ENCODE measurements at regions not wholly inside any gene's neighbourhood (a gene's known extent, or its start where the extent isn't known, plus 50 kb on each side); places are given as distances from the start of the nearest gene placed in this dataset.

GRCh38 chr9:21568484-21568883 lies 86.4 kb upstream of the IFNE start:
- TF ChIP-seq, protein P1, sequence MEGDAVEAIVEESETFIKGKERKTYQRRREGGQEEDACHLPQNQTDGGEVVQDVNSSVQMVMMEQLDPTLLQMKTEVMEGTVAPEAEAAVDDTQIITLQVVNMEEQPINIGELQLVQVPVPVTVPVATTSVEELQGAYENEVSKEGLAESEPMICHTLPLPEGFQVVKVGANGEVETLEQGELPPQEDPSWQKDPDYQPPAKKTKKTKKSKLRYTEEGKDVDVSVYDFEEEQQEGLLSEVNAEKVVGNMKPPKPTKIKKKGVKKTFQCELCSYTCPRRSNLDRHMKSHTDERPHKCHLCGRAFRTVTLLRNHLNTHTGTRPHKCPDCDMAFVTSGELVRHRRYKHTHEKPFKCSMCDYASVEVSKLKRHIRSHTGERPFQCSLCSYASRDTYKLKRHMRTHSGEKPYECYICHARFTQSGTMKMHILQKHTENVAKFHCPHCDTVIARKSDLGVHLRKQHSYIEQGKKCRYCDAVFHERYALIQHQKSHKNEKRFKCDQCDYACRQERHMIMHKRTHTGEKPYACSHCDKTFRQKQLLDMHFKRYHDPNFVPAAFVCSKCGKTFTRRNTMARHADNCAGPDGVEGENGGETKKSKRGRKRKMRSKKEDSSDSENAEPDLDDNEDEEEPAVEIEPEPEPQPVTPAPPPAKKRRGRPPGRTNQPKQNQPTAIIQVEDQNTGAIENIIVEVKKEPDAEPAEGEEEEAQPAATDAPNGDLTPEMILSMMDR (IDR thresholded peaks at IDR 0.05; ENCODE audit: unreplicated experiment), result no peak
- ChIA-PET POLR2A (no interaction called here), CTCF (interaction anchor here (1.2 to 1.3 kb wide), 2 partner anchors 9 to 114 kb away, joined by 3 read pairs; no protein-coding TSS in a partner anchor)
- Mint-ChIP-seq H3K9me3 (ENCODE audit: unreplicated experiment) (no peaks in the 10 kb centered on the region), H3K27ac (ENCODE audit: low read depth, unreplicated experiment) (no peak overlapping the region), H3K4me1 (ENCODE audit: insufficient read depth, unreplicated experiment) (peaks cover 6% of the 10 kb centered on the region), H3K27me3 (ENCODE audit: insufficient read depth, unreplicated experiment) (no peaks in the 10 kb centered on the region), H3K36me3 (ENCODE audit: insufficient read depth, unreplicated experiment) (no peaks in the 10 kb centered on the region), H3K4me3 (ENCODE audit: unreplicated experiment) (no peak overlapping the region)
- BruUV-seq (replicated peaks), result no TSS peak
- DNase-seq (ENCODE audit: unreplicated experiment), result no peak
- intact Hi-C loops (cut with micrococcal nuclease), result no loop called here

GRCh38 chr9:21569721-21570120 lies 87.6 kb upstream of the IFNE start:
- Mint-ChIP-seq H3K4me1 (ENCODE audit: insufficient read depth, unreplicated experiment) (peaks cover 6% of the 10 kb centered on the region), H3K9me3 (ENCODE audit: unreplicated experiment) (no peaks in the 10 kb centered on the region), H3K36me3 (ENCODE audit: insufficient read depth, unreplicated experiment) (peaks cover 7% of the 10 kb centered on the region), H3K27me3 (ENCODE audit: insufficient read depth, unreplicated experiment) (no peaks in the 10 kb centered on the region), H3K4me3 (ENCODE audit: unreplicated experiment) (no peak overlapping the region), H3K27ac (ENCODE audit: low read depth, unreplicated experiment) (no peak overlapping the region)
- CTCF ChIA-PET, result no interaction called here
- DNase-seq (ENCODE audit: unreplicated experiment), result no peak
- POLR2A ChIA-PET, result interaction anchor here (1.1 kb wide), 1 partner anchor 119 kb away, joined by 3 read pairs; no protein-coding TSS in a partner anchor
- TF ChIP-seq, protein P1 (IDR thresholded peaks at IDR 0.05; ENCODE audit: unreplicated experiment), result no peak
- intact Hi-C loops (cut with micrococcal nuclease), result no loop called here
- no TSS peak for BruUV-seq (replicated peaks)

DNA sequence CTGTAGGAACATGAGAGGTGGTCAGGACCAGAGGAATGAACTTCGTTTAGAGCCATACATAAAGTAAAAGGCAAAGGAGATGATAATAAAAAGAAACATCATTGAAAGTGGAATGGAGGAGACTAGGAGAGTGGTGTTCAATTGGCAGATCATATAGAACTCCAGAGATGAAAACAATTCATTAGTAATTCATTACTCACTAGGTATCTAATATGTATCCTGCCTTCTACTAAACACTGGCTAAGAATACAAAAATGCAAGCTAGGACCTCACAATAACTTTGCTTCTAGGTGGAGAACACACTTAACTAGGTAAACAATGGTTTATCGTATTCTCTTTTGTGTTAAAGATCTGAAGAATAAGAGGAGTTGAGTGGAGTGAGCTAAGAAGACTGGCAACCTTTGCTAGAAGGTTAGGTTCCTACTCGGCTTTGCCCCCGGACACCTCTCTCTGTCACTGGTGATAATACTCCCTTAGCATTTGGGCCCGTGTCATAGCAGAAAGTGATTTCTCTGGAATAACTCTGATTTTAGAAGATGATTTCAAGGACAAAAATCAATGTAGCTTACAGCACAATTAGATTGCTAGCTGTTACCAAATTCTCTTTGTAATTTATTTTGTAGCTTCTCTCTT lies 88.6 kb upstream of the IFNE start:
- ChIA-PET CTCF (no interaction called here), POLR2A (interaction anchor here (0.6 to 1.1 kb wide), 2 partner anchors 9 to 20 kb away, joined by 3 to 4 read pairs; no protein-coding TSS in a partner anchor)
- Mint-ChIP-seq H3K27me3 (ENCODE audit: insufficient read depth, unreplicated experiment) (no peaks in the 10 kb centered on the region), H3K27ac (ENCODE audit: low read depth, unreplicated experiment) (no peak overlapping the region), H3K36me3 (ENCODE audit: insufficient read depth, unreplicated experiment) (peaks cover 7% of the 10 kb centered on the region), H3K9me3 (ENCODE audit: unreplicated experiment) (no peaks in the 10 kb centered on the region), H3K4me1 (ENCODE audit: insufficient read depth, unreplicated experiment) (peaks cover 6% of the 10 kb centered on the region), H3K4me3 (ENCODE audit: unreplicated experiment) (no peak overlapping the region)
- DNase-seq (ENCODE audit: unreplicated experiment), result no peak
- no TSS peak for BruUV-seq (replicated peaks)
- TF ChIP-seq, protein P1 (IDR thresholded peaks at IDR 0.05; ENCODE audit: unreplicated experiment), result no peak
- intact Hi-C loops (cut with micrococcal nuclease), result no loop called here

DNA sequence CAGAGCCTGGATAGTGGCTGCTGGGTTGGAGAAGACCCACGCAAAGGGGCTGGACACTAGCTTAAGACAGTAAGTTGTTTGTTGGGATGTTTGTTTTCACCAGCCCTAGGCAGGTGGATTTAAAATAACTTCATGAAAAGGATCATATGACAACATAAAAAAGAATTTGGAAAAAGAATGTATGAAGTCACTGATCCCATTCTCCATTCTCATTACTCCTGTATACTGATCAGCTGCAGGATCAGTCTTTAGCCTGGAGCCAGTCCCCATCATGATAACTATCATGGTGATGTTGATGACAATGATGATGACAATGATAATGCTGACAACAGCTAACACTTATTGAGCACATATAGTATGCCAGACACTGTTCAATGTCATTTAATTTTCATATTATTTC lies 92.1 kb upstream of the IFNE start:
- H3K4me3 Mint-ChIP-seq (ENCODE audit: unreplicated experiment), result no peak overlapping the region
- intact Hi-C loops (cut with micrococcal nuclease), result no loop called here
- DNase-seq (ENCODE audit: unreplicated experiment), result no peak
- H3K27me3 Mint-ChIP-seq (ENCODE audit: insufficient read depth, unreplicated experiment), result no peaks in the 10 kb centered on the region
- H3K4me1 Mint-ChIP-seq (ENCODE audit: insufficient read depth, unreplicated experiment), result peaks cover 15% of the 10 kb centered on the region
- CTCF ChIA-PET, result no interaction called here
- H3K36me3 Mint-ChIP-seq (ENCODE audit: insufficient read depth, unreplicated experiment), result peaks cover 13% of the 10 kb centered on the region
- POLR2A ChIA-PET, result interaction anchor here (0.5 to 1.3 kb wide), 3 partner anchors 17 to 583 kb away, joined by 3 to 4 read pairs (median 4); no protein-coding TSS in a partner anchor
- BruUV-seq (replicated peaks), result no TSS peak
- H3K27ac Mint-ChIP-seq (ENCODE audit: low read depth, unreplicated experiment), result peak overlapping the region; percentile 23
- no peaks in the 10 kb centered on the region for H3K9me3 Mint-ChIP-seq (ENCODE audit: unreplicated experiment)
- TF ChIP-seq, protein P1 (IDR thresholded peaks at IDR 0.05; ENCODE audit: unreplicated experiment), result no peak
